HEK293 (cell line): ENCODE measurements at regions not wholly inside any gene's neighbourhood (a gene's known extent, or its start where the extent isn't known, plus 50 kb on each side); places are given as distances from the start of the nearest gene placed in this dataset.

Experiments
- CTCF ChIA-PET: fragments of 350-600 bp; formaldehyde crosslinking; extraction: SDS; loops from one replicate; lab custom pipeline; 2021; ENCODE audit warnings: antibody characterized with exemption; lab: Yijun Ruan, JAX
- POLR2A ChIA-PET: fragments of 300-600 bp; formaldehyde crosslinking; extraction: SDS; loops from one replicate; lab custom pipeline; 2020; ENCODE audit warnings: antibody characterized with exemption, inconsistent platforms; lab: Yijun Ruan, JAX
- H3K27ac ChIP-seq: fragments of 200-500 bp; sonication (Bioruptor generic); 2 replicates; pipeline ENCODE4 v1.5.1; 2014; ENCODE audit warnings: low read depth, low read length, control low read depth, inconsistent platforms; ENCODE audit errors: extremely low read depth
- H3K36me3 ChIP-seq, 2 experiments: fragments of 200-500 bp in 1 of 2; sonication (Bioruptor generic) in 1 of 2; 1 replicate in 1 of 2; 2 replicates in 1 of 2; pipeline ENCODE4 v1.5.1; 2014 to 2017; ENCODE audit warnings: inconsistent platforms in 2 of 2, low read length in 2 of 2; ENCODE audit not compliant: control insufficient read depth in 2 of 2, insufficient read depth in 1 of 2
- H3K4me1 ChIP-seq: fragments of 200-500 bp; sonication (Bioruptor generic); 2 replicates; pipeline ENCODE4 v1.5.1; 2014; ENCODE audit warnings: mild to moderate bottlenecking, low read length, inconsistent platforms; ENCODE audit not compliant: control insufficient read depth, insufficient read depth
- H3K4me3 ChIP-seq: 2 replicates; pipeline ENCODE4 v1.5.1; 2011; ENCODE audit warnings: low read depth, mild to moderate bottlenecking, control low read depth, low read length, moderate library complexity
- H3K9me3 ChIP-seq: fragments of 200-500 bp; sonication (Bioruptor generic); 2 replicates; pipeline ENCODE4 v1.5.1; 2014; ENCODE audit warnings: low read depth, low read length, inconsistent platforms; ENCODE audit not compliant: control insufficient read depth, insufficient read depth
- BCL6B ChIP-seq: fragments of 450-650 bp; formaldehyde crosslinking; IDR thresholded peaks from 2 replicates; pipeline ENCODE4 v1.5.1; 2017; ENCODE audit warnings: missing biosample characterization, missing genetic modification characterization
- GLI2 ChIP-seq: fragments of 450-650 bp; formaldehyde crosslinking; IDR thresholded peaks from 2 replicates; pipeline ENCODE4; 2017; ENCODE audit warnings: missing biosample characterization, missing genetic modification characterization, low read depth, borderline replicate concordance
- HOXA7 ChIP-seq: sonication (generic); formaldehyde crosslinking; IDR thresholded peaks from 2 replicates; pipeline ENCODE4 v1.8.1; 2022; ENCODE audit warnings: missing genetic modification reagents, borderline replicate concordance
- INSM2 ChIP-seq: fragments of 450-650 bp; formaldehyde crosslinking; IDR thresholded peaks from 2 replicates; pipeline ENCODE4 v1.5.1; 2016; ENCODE audit warnings: missing biosample characterization, missing genetic modification characterization
- MEIS1 ChIP-seq: sonication (generic); formaldehyde crosslinking; IDR thresholded peaks from 2 replicates; pipeline ENCODE4 v1.8.1; 2022; ENCODE audit warnings: missing genetic modification reagents, mild to moderate bottlenecking, borderline replicate concordance
- OVOL3 ChIP-seq: fragments of 450-650 bp; formaldehyde crosslinking; IDR thresholded peaks from 2 replicates; pipeline ENCODE4 v1.5.1; 2016; ENCODE audit warnings: missing biosample characterization, missing genetic modification characterization
- PRDM4 ChIP-seq: fragments of 450-650 bp; formaldehyde crosslinking; IDR thresholded peaks from 2 replicates; pipeline ENCODE4 v1.5.1; 2017; ENCODE audit warnings: missing biosample characterization, missing genetic modification characterization
- TRIM28 ChIP-seq: IDR thresholded peaks from 2 replicates; pipeline ENCODE4 v1.6.1; 2011; ENCODE audit warnings: low read length, control low read depth, borderline replicate concordance
- ZBTB21 ChIP-seq: fragments of 450-650 bp; formaldehyde crosslinking; IDR thresholded peaks from 2 replicates; pipeline ENCODE4 v1.5.1; 2017; ENCODE audit warnings: missing biosample characterization, missing genetic modification characterization
- ZBTB7A ChIP-seq: fragments of 450-650 bp; formaldehyde crosslinking; IDR thresholded peaks from 2 replicates; pipeline ENCODE4 v1.5.1; 2016; ENCODE audit warnings: low read depth, missing biosample characterization, missing genetic modification characterization
- ZNF10 ChIP-seq: fragments of 450-650 bp; formaldehyde crosslinking; IDR thresholded peaks from 2 replicates; pipeline ENCODE4 v1.5.1; 2017; ENCODE audit warnings: missing biosample characterization, missing genetic modification characterization
- ZNF121 ChIP-seq: fragments of 450-650 bp; formaldehyde crosslinking; IDR thresholded peaks from 2 replicates; pipeline ENCODE4 v1.5.1; 2016; ENCODE audit warnings: missing biosample characterization, missing genetic modification characterization
- ZNF155 ChIP-seq: fragments of 450-650 bp; formaldehyde crosslinking; IDR thresholded peaks from 2 replicates; pipeline ENCODE4 v1.5.1; 2016; ENCODE audit warnings: missing biosample characterization, missing genetic modification characterization
- ZNF175 ChIP-seq: fragments of 450-650 bp; formaldehyde crosslinking; IDR thresholded peaks from 2 replicates; pipeline ENCODE4 v1.5.1; 2016; ENCODE audit warnings: missing biosample characterization, missing genetic modification characterization
- ZNF221 ChIP-seq: fragments of 450-650 bp; formaldehyde crosslinking; IDR thresholded peaks from 2 replicates; pipeline ENCODE4 v1.5.1; 2017; ENCODE audit warnings: missing biosample characterization, missing genetic modification characterization, borderline replicate concordance
- ZNF26 ChIP-seq: fragments of 450-650 bp; formaldehyde crosslinking; IDR thresholded peaks from 2 replicates; pipeline ENCODE4 v1.5.1; 2016; ENCODE audit warnings: missing biosample characterization, missing genetic modification characterization
- ZNF280D ChIP-seq: fragments of 450-650 bp; formaldehyde crosslinking; IDR thresholded peaks from 2 replicates; pipeline ENCODE4 v1.5.1; 2016; ENCODE audit warnings: missing biosample characterization, missing genetic modification characterization
- ZNF514 ChIP-seq: fragments of 450-650 bp; formaldehyde crosslinking; IDR thresholded peaks from 2 replicates; pipeline ENCODE4 v1.5.1; 2016; ENCODE audit warnings: missing biosample characterization, missing genetic modification characterization
- ZNF580 ChIP-seq: fragments of 450-650 bp; formaldehyde crosslinking; IDR thresholded peaks from 2 replicates; pipeline ENCODE4 v1.5.1; 2016; ENCODE audit warnings: missing biosample characterization, missing genetic modification characterization
- ZNF596 ChIP-seq: fragments of 450-650 bp; IDR thresholded peaks from 2 replicates; pipeline ENCODE4 v1.5.0; 2018; ENCODE audit warnings: missing biosample characterization, mild to moderate bottlenecking, missing genetic modification characterization, moderate library complexity
- ZNF658 ChIP-seq: fragments of 450-650 bp; formaldehyde crosslinking; IDR thresholded peaks from 2 replicates; pipeline ENCODE4; 2016; ENCODE audit warnings: missing biosample characterization, missing genetic modification characterization
- ZNF777 ChIP-seq: fragments of 450-650 bp; formaldehyde crosslinking; IDR thresholded peaks from 2 replicates; pipeline ENCODE4 v1.5.1; 2017; ENCODE audit warnings: missing biosample characterization, missing genetic modification characterization, borderline replicate concordance
- ZNF792 ChIP-seq: fragments of 450-650 bp; formaldehyde crosslinking; IDR thresholded peaks from 2 replicates; pipeline ENCODE4 v1.5.1; 2016; ENCODE audit warnings: missing biosample characterization, missing genetic modification characterization
- ZSCAN23 ChIP-seq: fragments of 450-650 bp; formaldehyde crosslinking; IDR thresholded peaks from 2 replicates; pipeline ENCODE4 v1.5.1; 2016; ENCODE audit warnings: missing biosample characterization, missing genetic modification characterization
- ZSCAN30 ChIP-seq: fragments of 450-650 bp; IDR thresholded peaks from 2 replicates; pipeline ENCODE4 v1.5.1; 2018; ENCODE audit warnings: missing biosample characterization, mild to moderate bottlenecking, missing genetic modification characterization, moderate library complexity

- Histone ChIP-seq H3K36me3 (no peaks in the 10 kb centered on the region), H3K9me3 (no peaks in the 10 kb centered on the region), H3K4me3 (no peak overlapping the region), H3K4me1 (no peaks in the 10 kb centered on the region), H3K27ac (no peak overlapping the region)
- POLR2A ChIA-PET: no interaction called here
- CTCF ChIA-PET: no interaction called here
- TF ChIP-seq ZNF280D (tag by site-specific recombination) (no peak), ZNF658 (tag by site-specific recombination) (no peak), ZNF10 (tag by site-specific recombination) (no peak), HOXA7 (CRISPR knock-in tag) (no peak), GLI2 (tag by site-specific recombination) (no peak)
Measured at GRCh38 chr21:20266441-20266710, 731.8 kb upstream of the NCAM2 start.

GRCh38 chr21:20270365-20271055 is 727.7 kb upstream of the NCAM2 start:
- POLR2A ChIA-PET: no interaction called here
- CTCF ChIA-PET: no interaction called here
- Histone ChIP-seq H3K4me1 (no peaks in the 10 kb centered on the region), H3K9me3 (no peaks in the 10 kb centered on the region; the same call in 1 of the 2 replicates), H3K4me3 (no peak overlapping the region), H3K36me3 (no peaks in the 10 kb centered on the region), H3K27ac (no peak overlapping the region)
- no peak for TF ChIP-seq INSM2 (tag by site-specific recombination)
- no peak for TF ChIP-seq ZSCAN30 (tag by site-specific recombination)
- no peak for TF ChIP-seq ZNF155
- TF ChIP-seq ZNF777: no peak
- TF ChIP-seq ZNF514 (tag by site-specific recombination): no peak
- no peak for TF ChIP-seq ZNF580 (tag by site-specific recombination)
- no peak for TF ChIP-seq ZNF26 (tag by site-specific recombination)
- TF ChIP-seq ZNF596 (tag by site-specific recombination): no peak
- TF ChIP-seq ZNF121 (tag by site-specific recombination): no peak
- no peak for TF ChIP-seq ZNF792
- TF ChIP-seq PRDM4 (tag by site-specific recombination): no peak
- no peak for TF ChIP-seq ZBTB21 (tag by site-specific recombination)
- TF ChIP-seq MEIS1 (CRISPR knock-in tag): no peak
- no peak for TF ChIP-seq OVOL3 (tag by site-specific recombination)
- TF ChIP-seq ZNF221 (tag by site-specific recombination): no peak
- TF ChIP-seq ZNF175: no peak
- no peak for TF ChIP-seq TRIM28
- TF ChIP-seq ZBTB7A: no peak
- no peak for TF ChIP-seq BCL6B (tag by site-specific recombination)
- no peak for TF ChIP-seq ZSCAN23
- TF ChIP-seq, all 188 proteins: peak for 0
